Skin epidermis (tissue), 12 donors: ENCODE measurements at regions not wholly inside any gene's neighbourhood (a gene's known extent, or its start where the extent isn't known, plus 50 kb on each side); places are given as distances from the start of the nearest gene placed in this dataset.

Experiments used
- H3K27ac ChIP-seq, 21 experiments: fragments of 200-600 bp; sonication (generic) in 11 of 21; one replicate each; pipeline ENCODE4 v1.5.0; 2020; ENCODE audit warnings: mild to moderate bottlenecking in 3 of 21, inconsistent platforms in 2 of 21, moderate library complexity in 2 of 21
- H3K4me3 ChIP-seq, 7 experiments: fragments of 200-600 bp; sonication (generic) in 2 of 7; one replicate each; pipeline ENCODE4 v1.5.0; 2020; ENCODE audit warnings: inconsistent platforms in 2 of 7, mild to moderate bottlenecking in 2 of 7, moderate library complexity in 1 of 7

- Histone ChIP-seq H3K27ac (no peak overlapping the region), H3K4me3 (no peak overlapping the region)
These were observed 288.9 kb upstream of the CDH18 start for GRCh38 chr5:20276959-20277263.

GRCh38 chr5:20276061-20276958 is 288.3 kb upstream of the CDH18 start:
- H3K4me3 ChIP-seq: no peak overlapping the region
- no peak overlapping the region for H3K27ac ChIP-seq

GRCh38 chr5:20266066-20266465 is 278.1 kb upstream of the CDH18 start:
- H3K4me3 ChIP-seq: no peak overlapping the region
- H3K27ac ChIP-seq: no peak overlapping the region

GRCh38 chr5:20262896-20263295 is 274.9 kb upstream of the CDH18 start:
- no peak overlapping the region for H3K4me3 ChIP-seq
- no peak overlapping the region for H3K27ac ChIP-seq

GRCh38 chr5:20254748-20255147 is 266.7 kb upstream of the CDH18 start:
- H3K27ac ChIP-seq: no peak overlapping the region
- H3K4me3 ChIP-seq: no peak overlapping the region

- H3K27ac ChIP-seq: no peak overlapping the region
- H3K4me3 ChIP-seq: no peak overlapping the region
These were observed 260.1 kb upstream of the CDH18 start for GRCh38 chr5:20248118-20248517.

GRCh38 chr5:20245432-20245974 is 257.5 kb upstream of the CDH18 start:
- H3K27ac ChIP-seq: no peak overlapping the region
- H3K4me3 ChIP-seq: no peak overlapping the region

- H3K4me3 ChIP-seq: no peak overlapping the region
- no peak overlapping the region for H3K27ac ChIP-seq
These were observed 253.4 kb upstream of the CDH18 start for GRCh38 chr5:20241351-20241750.

GRCh38 chr5:20231040-20231439 is 243.0 kb upstream of the CDH18 start:
- Histone ChIP-seq H3K27ac (no peak overlapping the region), H3K4me3 (no peak overlapping the region)

GRCh38 chr5:20230010-20230409 is 242.0 kb upstream of the CDH18 start:
- no peak overlapping the region for H3K4me3 ChIP-seq
- H3K27ac ChIP-seq: no peak overlapping the region

GRCh38 chr5:20229303-20230005 is 241.5 kb upstream of the CDH18 start:
- H3K4me3 ChIP-seq: no peak overlapping the region
- no peak overlapping the region for H3K27ac ChIP-seq

GRCh38 chr5:20224966-20225365 is 237.0 kb upstream of the CDH18 start:
- no peak overlapping the region for H3K4me3 ChIP-seq

GRCh38 chr5:20224046-20224445 is 236.0 kb upstream of the CDH18 start:
- no peak overlapping the region for H3K27ac ChIP-seq
- H3K4me3 ChIP-seq: no peak overlapping the region

More at GRCh38 chr5:20224966-20225365, 237.0 kb upstream of the CDH18 start:
- H3K27ac ChIP-seq: no peak overlapping the region

- H3K27ac ChIP-seq: no peak overlapping the region
- no peak overlapping the region for H3K4me3 ChIP-seq
These were observed 235.5 kb upstream of the CDH18 start for GRCh38 chr5:20223451-20223850.

GRCh38 chr5:20215257-20215656 is 227.3 kb upstream of the CDH18 start:
- Histone ChIP-seq H3K4me3 (no peak overlapping the region), H3K27ac (no peak overlapping the region)

- H3K27ac ChIP-seq: no peak overlapping the region
- no peak overlapping the region for H3K4me3 ChIP-seq
These were observed 225.8 kb upstream of the CDH18 start for GRCh38 chr5:20213803-20214202.

GRCh38 chr5:20212701-20213100 is 224.7 kb upstream of the CDH18 start:
- no peak overlapping the region for H3K4me3 ChIP-seq

GRCh38 chr5:20166456-20166855 is 178.5 kb upstream of the CDH18 start:
- no peak overlapping the region for H3K27ac ChIP-seq
- no peak overlapping the region for H3K4me3 ChIP-seq

More at GRCh38 chr5:20212701-20213100, 224.7 kb upstream of the CDH18 start:
- no peak overlapping the region for H3K27ac ChIP-seq

- no peak overlapping the region for H3K27ac ChIP-seq
- no peak overlapping the region for H3K4me3 ChIP-seq
These were observed 170.0 kb upstream of the CDH18 start for GRCh38 chr5:20158006-20158405.

GRCh38 chr5:20157089-20157488 is 169.1 kb upstream of the CDH18 start:
- Histone ChIP-seq H3K4me3 (no peak overlapping the region), H3K27ac (no peak overlapping the region)

GRCh38 chr5:20145240-20145639 is 157.2 kb upstream of the CDH18 start:
- Histone ChIP-seq H3K27ac (no peak overlapping the region), H3K4me3 (no peak overlapping the region)
